GM12878 (cell line): ENCODE measurements at regions not wholly inside any gene's neighbourhood (a gene's known extent, or its start where the extent isn't known, plus 50 kb on each side); places are given as distances from the start of the nearest gene placed in this dataset.

Source experiments
- ATAC-seq: fragments of 200-7000 bp; cut with Tn5 transposase; 3 replicates; pipeline ENCODE4 v1.9.1; 2020; ENCODE audit warnings: mild to moderate bottlenecking, moderate library complexity
- BruUV-seq: library from RNA; stranded (reverse); fragments of 400-500 nt; replicated peaks from 2 replicates; lab custom pipeline; 2021; lab: Mats Ljungman, UMichigan
- CTCF ChIA-PET: fragments of 300-600 bp; sonication (Branson Sonifier 250); formaldehyde crosslinking; extraction: SDS; loops from one replicate; lab custom pipeline; 2021; ENCODE audit warnings: inconsistent platforms; lab: Yijun Ruan, JAX
- POLR2A ChIA-PET: fragments of 350-600 bp; formaldehyde crosslinking; extraction: SDS; loops from one replicate; lab custom pipeline; 2021; ENCODE audit warnings: inconsistent platforms; lab: Charles Lee
- RAD21 ChIA-PET: fragments of 300-600 bp; sonication (Branson Sonifier 250); formaldehyde crosslinking; loops from one replicate; lab custom pipeline; 2023; ENCODE audit warnings: antibody characterized with exemption; ENCODE audit not compliant: unreplicated experiment; lab: Charles Lee
- SMC1A ChIA-PET: fragments of 300-600 bp; sonication (Branson Sonifier 250); formaldehyde crosslinking; loops from one replicate; lab custom pipeline; 2023; ENCODE audit not compliant: unreplicated experiment, uncharacterized antibody; lab: Charles Lee
- DNase-seq: peaks from one replicate; pipeline ENCODE4 v3.0.0-alpha.2; 2011; ENCODE audit warnings: low read depth, low spot score
- FAIRE-seq: peaks from 3 replicates; lab custom pipeline; 2011; peaks lifted over from hg19 to GRCh38; lab: Jason Lieb, UNC
- H2AFZ ChIP-seq: 2 replicates; pipeline ENCODE4 v1.6.0; 2011; ENCODE audit warnings: low read depth, low read length, control low read depth; ENCODE audit not compliant: control insufficient read depth
- H3K27ac ChIP-seq: 2 replicates; pipeline ENCODE4 v1.5.1; 2011; ENCODE audit warnings: control low read depth; ENCODE audit not compliant: control insufficient read depth, insufficient read depth
- H3K27me3 ChIP-seq, 2 experiments: replicated peaks in 1 of 2; 2 replicates each; pipeline versions ENCODE4 v1.6.0 to v1.6.1; 2011; ENCODE audit warnings: low read length in 1 of 2; ENCODE audit not compliant: control insufficient read depth in 2 of 2, insufficient read depth in 2 of 2
- H3K36me3 ChIP-seq, 2 experiments: 2 replicates each; pipeline ENCODE4 v1.5.1; 2011; ENCODE audit warnings: low read length in 1 of 2; ENCODE audit not compliant: control insufficient read depth in 2 of 2, insufficient read depth in 2 of 2
- H3K4me1 ChIP-seq: 2 replicates; pipeline ENCODE4 v1.6.1; 2011; ENCODE audit warnings: mild to moderate bottlenecking, low read length, moderate library complexity, mixed read lengths; ENCODE audit not compliant: control insufficient read depth, insufficient read depth
- H3K4me2 ChIP-seq: 2 replicates; pipeline ENCODE4 v1.6.0; 2011; ENCODE audit warnings: control low read depth; ENCODE audit not compliant: control insufficient read depth, insufficient read depth
- H3K4me3 ChIP-seq: fragments of 200-600 bp; sonication (generic); 2 replicates; pipeline ENCODE4 v1.5.1; 2016
- H3K79me2 ChIP-seq: 2 replicates; pipeline ENCODE4 v1.6.0; 2011; ENCODE audit warnings: low read length; ENCODE audit not compliant: control insufficient read depth, insufficient read depth
- H3K9ac ChIP-seq: 2 replicates; pipeline ENCODE4 v1.8.0; 2011; ENCODE audit warnings: low read length, control low read depth, mixed read lengths; ENCODE audit not compliant: control insufficient read depth, insufficient read depth
- H3K9me3 ChIP-seq: replicated peaks from 3 replicates; pipeline ENCODE4 v1.5.1; 2011; ENCODE audit warnings: mild to moderate bottlenecking, low read length; ENCODE audit not compliant: control insufficient read depth, insufficient read depth
- H4K20me1 ChIP-seq: 2 replicates; pipeline ENCODE4 v1.6.0; 2011; ENCODE audit not compliant: control insufficient read depth, insufficient read depth
- BMI1 ChIP-seq: fragments of 450-650 bp; IDR thresholded peaks from 2 replicates; pipeline ENCODE4 v1.6.1; 2016; ENCODE audit warnings: mild to moderate bottlenecking, moderate library complexity, borderline replicate concordance
- EGR1 ChIP-seq, 2 experiments: IDR thresholded peaks; 1 replicate in 1 of 2; 2 replicates in 1 of 2; pipeline ENCODE4 v1.6.1; 2011 to 2012; ENCODE audit warnings: low read depth in 2 of 2, low read length in 2 of 2, borderline replicate concordance in 1 of 2, mild to moderate bottlenecking in 1 of 2, moderate library complexity in 1 of 2
- HCFC1 ChIP-seq: fragments of 150-350 bp; IDR thresholded peaks from 2 replicates; pipeline ENCODE4 v1.6.1; 2014; ENCODE audit warnings: low read length
- RAD51 ChIP-seq: fragments of 450-650 bp; IDR thresholded peaks from 2 replicates; pipeline ENCODE4 v1.6.1; 2016; ENCODE audit warnings: moderate library complexity, mild to moderate bottlenecking, inconsistent platforms
- RELA ChIP-seq: fragments of 450-650 bp; IDR thresholded peaks from 2 replicates; pipeline ENCODE4 v1.8.0; 2014; ENCODE audit warnings: borderline replicate concordance; ENCODE audit not compliant: partially characterized antibody
- RELB ChIP-seq: fragments of 450-650 bp; IDR thresholded peaks from 2 replicates; pipeline ENCODE4 v1.6.1; 2017; ENCODE audit warnings: low read depth, mild to moderate bottlenecking, moderate library complexity
- USF2 ChIP-seq: IDR thresholded peaks from 2 replicates; pipeline ENCODE4 v1.6.1; 2011; ENCODE audit warnings: low read depth, low read length, improper control_type of control experiment, borderline replicate concordance
- WGBS: methylation state at CpG from one replicate; pipeline ENCODE4 v1.1.6; 2016; ENCODE audit warnings: low lambda C conversion rate; ENCODE audit not compliant: insufficient replicate concordance, insufficient coverage; ENCODE audit errors: missing lambda C conversion rate; 5-methylcytosine and 5-hydroxymethylcytosine counted together
- in situ Hi-C: fragments of 300-500 bp; cut with MboI; formaldehyde crosslinking; loops from 9 replicates; pipeline ENCODE4 v1.14.3; 2018; ENCODE audit warnings: mixed read lengths
- intact Hi-C: fragments of 100-400 bp; cut with micrococcal nuclease; formaldehyde crosslinking; loops from one replicate; pipeline ENCODE4 v1.14.2; 2022; ENCODE audit not compliant: unreplicated experiment

DNA sequence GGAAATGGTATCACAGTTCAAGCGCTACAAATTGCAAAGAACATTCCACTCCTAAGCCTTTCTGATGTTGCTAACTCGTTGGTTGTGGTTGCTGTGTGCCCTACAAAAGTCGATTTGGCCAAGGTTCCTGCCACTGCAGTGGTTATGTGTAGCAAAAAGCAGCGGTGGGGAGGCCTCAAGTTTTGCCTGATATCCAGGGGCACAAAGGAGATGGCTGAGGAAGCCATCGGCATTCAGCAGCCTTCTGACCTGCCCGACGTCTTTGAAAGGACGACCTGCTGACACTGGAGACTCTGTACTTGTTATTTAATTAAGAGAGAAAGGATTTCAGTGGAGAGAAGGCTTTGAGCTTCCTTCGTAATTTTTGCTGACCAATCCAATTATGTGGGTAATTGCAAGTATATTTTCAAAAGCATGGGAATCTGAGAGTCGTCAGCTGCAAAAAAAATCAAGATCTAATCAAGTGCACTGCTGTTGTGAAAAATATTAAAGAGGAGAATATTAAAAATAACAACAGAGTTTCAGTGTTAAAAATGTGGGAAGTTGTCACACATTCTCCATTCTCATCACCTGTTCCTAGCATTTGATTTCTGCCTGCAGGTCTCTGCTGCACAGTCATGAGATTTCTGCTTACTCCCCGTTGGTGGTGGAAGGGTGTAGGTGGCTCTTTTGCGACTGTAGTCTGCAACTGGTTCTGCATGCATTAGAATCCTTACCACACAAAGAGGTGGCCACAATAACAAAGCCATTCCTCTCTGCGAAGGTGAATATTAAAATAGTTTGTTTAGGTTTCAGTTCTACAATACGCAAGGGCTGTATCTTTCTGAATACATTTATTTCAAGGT is 319.2 kb downstream of the IRX2 start:
- Histone ChIP-seq H3K4me3 (no peak overlapping the region), H2AFZ (no peak overlapping the region), H3K27ac (no peak overlapping the region)
- no peak for TF ChIP-seq RAD51
- TF ChIP-seq USF2 = no peak
- no peak for TF ChIP-seq HCFC1
- TF ChIP-seq EGR1 (IDR thresholded peaks at IDR 0.05; ENCODE audit: borderline replicate concordance in 1 of 2, low read depth in 2 of 2, low read length in 2 of 2) = no peak
- no peak for TF ChIP-seq RELB
- no peak for TF ChIP-seq RELA
- TF ChIP-seq BMI1 = no peak
- TF ChIP-seq, all 136 proteins: peak for 0
- DNase-seq (no peak), ATAC-seq (no peak), FAIRE-seq (no peak)
- H3K9me3 ChIP-seq = no peaks in the 10 kb centered on the region; the same call in 2 of the 3 replicates
- H3K27me3 ChIP-seq = no peaks in the 10 kb centered on the region
- ChIA-PET SMC1A (no interaction called here), CTCF (no interaction called here), POLR2A (no interaction called here), RAD21 (no interaction called here)
- intact Hi-C loops = no loop called here
- H3K4me2 ChIP-seq = no peak overlapping the region
- WGBS = 29% methylated on average over 14 of the region's 14 CpGs
- H3K9ac ChIP-seq = no peak overlapping the region
- no peaks in the 10 kb centered on the region for H4K20me1 ChIP-seq
- in situ Hi-C loops = no loop called here
- no peaks in the 10 kb centered on the region for H3K79me2 ChIP-seq
- BruUV-seq = no TSS peak
- no peaks in the 10 kb centered on the region for H3K4me1 ChIP-seq
- no peaks in the 10 kb centered on the region for H3K36me3 ChIP-seq
